Inferior parietal cortex (tissue), 1 donor: ENCODE measurements at regions not wholly inside any gene's neighbourhood (a gene's known extent, or its start where the extent isn't known, plus 50 kb on each side); places are given as distances from the start of the nearest gene placed in this dataset.
"Not testable (repeated sequence)": the region's sequence is repeated elsewhere in the genome, so short reads cannot be mapped to it uniquely, and the experiment has no call there.

ENCODE experiments used
- DNase-seq: peaks from one replicate; pipeline ENCODE4 v3.0.0-alpha.2; 2016; ENCODE audit errors: extremely low spot score

DNA sequence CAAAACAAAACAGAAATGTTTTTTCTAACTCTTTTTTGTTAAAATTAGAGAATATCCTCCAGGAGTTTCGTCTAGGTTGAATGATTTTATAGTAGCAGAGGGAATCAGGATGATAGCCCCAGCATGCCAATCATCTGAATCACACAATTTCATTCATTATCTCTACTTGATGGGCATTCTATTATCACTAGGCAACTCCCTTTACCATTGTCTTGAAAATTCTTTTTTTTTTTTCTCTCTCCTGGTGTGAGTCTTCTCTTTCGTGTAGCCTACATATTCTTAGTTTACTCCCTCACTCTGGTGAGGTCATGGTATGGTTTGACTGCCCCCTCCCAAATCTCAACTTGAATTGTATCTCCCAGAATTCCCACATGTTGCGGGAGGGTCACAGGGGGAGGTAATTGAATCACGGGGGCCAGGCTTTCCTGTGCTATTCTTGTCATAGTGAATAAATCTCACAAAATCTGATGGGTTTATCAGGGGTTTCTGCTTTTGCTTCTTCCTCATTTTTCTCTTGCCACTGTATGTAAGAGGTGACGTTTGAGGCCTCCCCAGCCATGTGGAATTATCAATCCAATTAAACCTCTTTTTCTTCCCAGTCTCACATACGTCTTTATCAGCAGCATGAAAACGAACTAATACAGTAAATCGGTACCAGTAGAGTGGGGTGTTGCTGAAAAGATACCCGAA is 105.0 kb downstream of the OTUD1 start:
- no peak for DNase-seq

- DNase-seq: not testable (repeated sequence)
These were observed 107.0 kb downstream of the OTUD1 start for GRCh38 chr10:23545866-23546265.

DNA sequence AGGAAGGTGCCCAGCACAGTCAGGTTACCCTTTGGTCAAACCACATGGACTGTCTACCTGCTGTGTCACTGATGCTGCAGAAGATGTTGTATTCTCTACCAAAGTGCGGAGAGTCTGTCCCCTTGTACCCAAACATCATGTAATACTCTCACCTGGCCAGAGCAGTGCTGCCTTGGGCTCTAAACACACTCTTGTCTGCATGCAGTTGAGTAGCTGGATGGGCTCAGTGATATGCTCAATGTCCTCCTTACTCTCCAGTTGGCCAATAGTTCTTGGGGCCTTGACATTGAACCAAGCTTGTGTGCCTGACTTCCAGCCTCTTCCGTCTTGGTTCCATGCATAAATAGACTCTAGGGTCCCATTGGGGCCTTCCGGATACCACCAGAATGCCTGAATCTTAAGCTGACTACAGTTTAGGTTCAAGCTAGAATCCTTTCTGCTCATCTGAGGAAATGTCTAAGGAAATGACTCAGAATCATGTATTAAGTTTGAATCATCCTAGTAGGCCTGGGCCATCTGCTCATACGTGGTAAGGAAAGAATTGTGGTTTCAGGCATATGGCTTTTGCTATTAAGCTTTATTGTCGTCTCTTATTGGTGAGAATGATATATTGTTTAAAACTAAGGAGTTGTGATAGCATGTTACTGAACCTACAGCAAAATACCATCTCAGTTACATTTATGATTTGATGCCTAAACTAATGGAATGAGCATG is 118.0 kb downstream of the OTUD1 start:
- DNase-seq: no peak

- DNase-seq: no peak
These were observed 118.9 kb downstream of the OTUD1 start for GRCh38 chr10:23557777-23558176.

- no peak for DNase-seq
These were observed 119.5 kb downstream of the OTUD1 start for GRCh38 chr10:23558361-23558799.

- no peak for DNase-seq
These were observed 130.1 kb downstream of the OTUD1 start for GRCh38 chr10:23568996-23569395.

DNA sequence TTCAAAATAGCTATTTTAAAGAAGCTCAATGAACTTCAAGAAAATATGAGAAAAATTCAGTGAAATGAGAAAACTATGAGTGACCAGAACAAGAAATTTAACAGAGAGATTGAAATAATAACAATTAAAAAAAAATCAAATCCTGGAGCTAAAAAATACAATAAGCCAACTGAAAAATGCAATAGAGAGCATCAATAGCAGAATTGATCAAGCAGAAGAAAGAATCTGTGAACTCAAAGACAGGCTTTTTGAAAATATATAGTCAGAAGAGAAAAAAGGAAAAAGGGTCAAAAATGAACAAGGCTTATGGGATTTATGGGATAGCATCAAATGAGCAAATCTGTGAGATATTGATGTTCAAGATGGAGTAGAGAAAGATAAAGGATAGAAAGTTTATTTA is 133.0 kb downstream of the OTUD1 start:
- DNase-seq: no peak

- no peak for DNase-seq
These were observed 143.1 kb downstream of the OTUD1 start for GRCh38 chr10:23581906-23582450.

DNA sequence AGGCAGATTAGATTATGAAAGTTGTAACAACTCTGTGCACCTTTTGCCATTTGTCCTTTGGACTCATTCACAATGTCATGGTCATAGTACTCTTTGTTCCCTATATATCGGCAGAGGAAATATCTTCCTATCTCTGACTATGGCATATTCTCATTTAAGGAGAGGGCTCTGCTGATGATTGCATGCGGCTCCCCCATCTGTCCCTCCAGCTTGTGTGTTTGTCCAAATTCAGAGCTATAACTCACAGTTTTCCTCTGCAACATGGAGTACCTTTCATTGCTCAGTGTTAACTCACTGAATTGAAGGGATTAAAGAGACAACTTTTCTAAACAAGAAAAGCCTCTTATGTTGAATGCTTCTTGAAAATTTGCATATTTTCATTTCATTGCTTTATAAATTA is 145.5 kb downstream of the OTUD1 start:
- DNase-seq: no peak

- DNase-seq: no peak
These were observed 146.3 kb downstream of the OTUD1 start for GRCh38 chr10:23585186-23585585.

- no peak for DNase-seq
These were observed 146.8 kb downstream of the OTUD1 start for GRCh38 chr10:23585666-23586065.

- not testable (repeated sequence) for DNase-seq
These were observed 156.4 kb downstream of the OTUD1 start for GRCh38 chr10:23595278-23595677.

DNA sequence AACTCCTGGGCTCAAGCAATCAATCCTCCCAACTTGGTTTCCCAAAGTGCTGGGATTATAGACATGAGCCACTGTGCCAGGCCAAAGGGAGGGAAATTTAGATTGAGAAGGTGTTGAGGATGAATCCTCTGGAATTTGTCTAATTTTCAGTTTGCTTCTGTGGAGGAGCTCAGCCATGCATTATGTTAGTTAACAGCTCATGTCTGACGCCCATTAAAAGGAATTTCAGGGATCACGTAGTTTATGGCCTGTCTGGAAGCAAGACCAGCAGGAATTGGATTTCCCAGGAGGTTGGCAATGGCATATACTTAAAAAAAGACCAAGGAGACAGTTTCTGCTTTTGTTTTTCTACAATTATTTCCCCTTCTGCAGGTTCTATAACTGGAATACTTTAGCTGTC is 165.7 kb downstream of the OTUD1 start:
- no peak for DNase-seq

GRCh38 chr10:23606456-23606855 is 167.6 kb downstream of the OTUD1 start:
- DNase-seq: no peak

DNA sequence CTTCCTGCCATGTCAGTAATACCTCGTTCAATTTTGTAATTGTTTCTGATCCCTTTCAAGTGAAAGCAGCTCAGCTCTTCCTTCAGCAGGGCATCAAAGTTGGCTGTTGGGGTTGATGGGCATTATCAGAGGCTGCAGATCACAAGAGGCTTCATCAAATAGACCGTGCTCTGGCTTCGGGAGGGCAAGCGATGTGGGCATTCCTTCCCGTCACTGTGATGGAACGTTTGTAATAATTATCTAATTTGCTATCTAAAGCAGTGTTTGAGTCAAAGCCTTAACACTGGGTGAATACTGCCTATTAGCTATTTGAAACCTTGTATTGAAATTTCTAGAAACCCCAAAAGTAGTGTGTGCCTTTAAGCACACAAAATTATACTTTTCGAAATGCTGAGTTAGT is 170.1 kb downstream of the OTUD1 start:
- DNase-seq: no peak

DNA sequence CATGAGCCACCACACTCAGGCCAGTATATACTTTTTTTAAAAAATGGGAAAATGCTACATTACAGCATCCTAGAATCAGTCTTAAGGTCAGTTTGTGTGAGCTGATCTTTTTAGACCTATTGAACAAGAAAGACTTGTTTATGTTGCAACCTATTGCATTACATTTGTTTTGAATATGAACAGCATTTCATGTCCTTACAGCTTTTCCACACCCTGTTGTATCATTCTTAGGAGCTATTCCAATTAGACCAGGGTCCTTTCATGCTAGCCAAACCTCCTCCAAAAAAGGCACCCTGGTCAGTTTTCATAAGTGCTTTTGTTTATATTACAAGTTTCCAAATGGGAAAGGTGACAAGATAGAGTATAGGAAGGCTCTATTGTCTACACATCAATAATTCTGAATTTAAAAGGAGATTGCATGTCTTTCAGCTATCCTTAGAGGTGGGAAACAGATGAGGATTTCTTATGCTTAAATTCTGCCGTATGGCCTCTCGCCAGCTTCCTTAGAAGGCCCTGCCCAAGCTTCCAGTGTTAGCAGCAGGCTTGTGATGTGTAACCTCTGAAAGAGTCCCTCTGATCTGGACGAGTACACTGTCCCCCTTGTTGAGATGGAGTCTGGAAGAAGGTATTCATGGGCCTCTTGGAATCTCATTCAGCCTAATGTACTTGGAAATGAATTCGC is 171.9 kb downstream of the OTUD1 start:
- no peak for DNase-seq

DNA sequence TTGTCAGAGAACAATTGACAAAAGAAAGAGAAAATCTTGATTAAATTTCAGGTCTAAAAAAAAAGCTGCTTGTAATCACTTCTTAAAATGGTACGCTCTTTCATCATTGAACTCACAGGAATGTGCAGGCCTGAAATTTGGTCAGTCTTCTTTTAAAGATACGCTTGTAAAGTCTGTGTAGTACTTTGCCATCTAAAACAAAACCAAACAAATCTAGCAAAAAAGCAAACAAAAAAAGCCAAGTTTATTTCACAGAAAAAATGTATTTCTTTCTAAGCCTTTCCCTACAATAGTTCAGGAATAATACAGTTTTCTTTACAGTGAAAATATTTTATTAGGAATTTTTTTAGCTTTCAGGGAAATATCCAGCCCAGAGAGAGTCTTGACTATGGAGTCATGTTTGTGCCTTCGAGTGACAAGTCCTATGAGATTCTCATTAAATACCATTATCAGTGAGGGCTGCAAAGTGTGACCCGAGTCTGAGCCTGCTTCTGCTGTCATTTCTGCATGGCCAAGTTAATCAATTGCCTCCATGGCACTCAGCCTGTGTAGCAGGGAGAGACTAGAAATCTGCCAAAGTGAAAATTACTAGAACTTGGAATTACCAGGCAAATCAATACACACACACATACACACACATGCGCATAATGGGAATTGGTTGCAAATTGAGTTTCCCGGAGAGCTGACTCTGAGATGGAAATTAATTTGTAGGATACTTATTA is 172.6 kb downstream of the OTUD1 start:
- DNase-seq: no peak

DNA sequence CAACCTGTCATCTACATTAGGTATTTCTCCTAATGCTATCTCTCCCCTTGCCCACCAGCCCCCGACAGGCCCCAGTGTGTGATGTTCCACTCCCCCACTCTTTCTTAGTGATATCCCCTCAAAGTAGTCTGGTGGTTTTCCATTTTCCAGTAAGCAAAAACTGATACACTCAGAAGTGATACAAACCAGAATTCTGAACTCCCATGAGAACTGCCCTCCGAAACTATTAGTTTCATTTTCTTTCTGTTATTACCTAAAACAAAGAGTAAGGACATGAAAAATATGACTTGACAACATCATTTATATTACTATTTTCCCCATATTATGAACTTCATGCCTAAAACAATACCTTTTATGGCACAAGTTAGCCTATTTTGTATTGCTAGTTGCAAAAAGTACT is 175.0 kb downstream of the OTUD1 start:
- DNase-seq: no peak

DNA sequence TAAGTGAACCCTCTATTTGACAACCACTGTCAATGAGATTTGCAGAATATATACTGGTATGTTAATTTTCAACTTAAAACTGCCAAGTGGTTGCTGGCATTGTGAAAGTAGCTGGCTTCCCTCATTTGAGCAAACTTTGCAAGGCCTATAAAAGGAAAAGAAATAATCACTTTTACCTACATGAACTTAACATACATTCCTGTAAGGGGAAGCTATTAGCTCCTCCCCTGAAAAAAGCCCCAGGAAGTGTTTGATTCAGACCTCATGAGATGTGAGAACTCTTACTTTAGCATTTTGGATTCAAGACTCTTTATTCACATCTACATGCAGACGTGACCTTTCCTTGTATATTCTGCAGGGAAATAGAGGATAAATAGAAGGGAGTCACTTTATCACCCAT is 175.6 kb downstream of the OTUD1 start:
- DNase-seq: no peak

DNA sequence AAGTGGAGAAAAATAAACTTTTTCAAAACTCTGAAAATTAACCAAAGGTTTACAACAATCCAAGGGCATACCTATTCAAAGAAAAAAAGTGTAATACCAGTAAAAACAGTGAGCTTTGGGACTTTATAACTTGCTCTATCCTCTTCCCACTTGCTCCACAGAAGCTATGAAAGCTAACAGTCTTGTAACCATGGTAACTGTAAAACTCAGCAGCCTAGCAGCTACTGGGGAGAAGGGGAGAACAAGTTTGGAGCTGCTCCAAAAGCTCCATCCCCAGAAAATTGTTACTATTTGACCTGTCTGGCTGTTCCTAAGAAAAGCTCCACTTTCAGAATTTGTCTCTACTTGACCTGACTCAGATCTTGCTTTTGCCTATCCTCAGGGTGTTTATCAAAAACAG is 191.5 kb downstream of the OTUD1 start:
- no peak for DNase-seq

DNA sequence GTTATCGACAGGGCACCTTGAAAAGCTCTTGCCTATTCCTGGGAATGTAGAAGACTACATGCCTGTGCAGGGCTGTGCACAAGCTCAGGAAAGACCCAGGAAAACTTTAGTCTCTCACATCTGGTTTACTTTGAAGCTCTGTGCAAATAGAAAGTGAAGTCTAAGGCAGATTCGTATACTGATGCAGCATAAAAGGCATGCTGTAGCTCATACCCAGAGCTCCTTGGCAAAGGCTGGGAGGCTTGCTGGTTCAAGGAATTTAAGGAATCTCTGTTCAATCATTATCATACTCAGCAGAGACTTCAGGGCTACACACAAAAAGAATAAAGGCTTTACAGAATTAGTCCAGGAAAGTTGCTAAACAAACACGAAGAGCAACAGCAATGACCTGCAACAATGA is 192.0 kb downstream of the OTUD1 start:
- DNase-seq: no peak
